ENCODE measurements at regions not wholly inside any gene's neighbourhood (a gene's known extent, or its start where the extent isn't known, plus 50 kb on each side); places are given as distances from the start of the nearest gene placed in this dataset.

DNA sequence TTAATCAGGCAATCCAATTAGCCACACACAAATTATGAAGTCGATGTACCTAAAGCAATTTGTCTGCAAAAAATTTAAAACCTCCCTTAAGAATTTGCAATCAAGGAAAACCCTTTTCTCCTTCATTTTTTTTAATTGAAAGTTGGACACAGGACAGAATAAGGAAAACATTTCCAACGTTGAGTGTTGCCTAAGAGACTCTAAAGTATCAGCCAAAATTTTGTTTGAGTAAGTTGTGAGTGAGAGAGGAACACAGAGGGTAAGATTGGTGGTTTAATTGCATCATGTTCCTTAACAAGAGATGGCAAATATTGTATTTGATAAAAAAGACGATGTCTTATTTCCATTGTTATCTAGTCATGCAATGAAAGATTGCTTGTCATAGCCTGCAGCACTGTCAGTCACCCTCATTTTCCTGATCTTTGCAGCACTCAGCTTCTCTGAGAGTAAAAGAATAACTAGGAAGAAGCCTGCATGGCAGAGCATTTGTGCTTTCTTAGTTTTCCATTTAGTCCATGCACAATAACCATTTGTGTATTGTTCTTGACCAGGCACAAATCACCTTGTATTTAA is 115.5 kb downstream of the ICOS start:
- TF ChIP-seq CTCF (IDR thresholded peaks at IDR 0.05): no peak
- H3K4me1 ChIP-seq: no peaks in the 10 kb centered on the region
- no peak overlapping the region for H3K27ac ChIP-seq
- H3K36me3 ChIP-seq: no peaks in the 10 kb centered on the region
- no peak overlapping the region for H3K4me3 ChIP-seq
- H3K27me3 ChIP-seq: peaks cover 0 to 7% (median 0%) of the 10 kb centered on the region in 7 donors
- 53% methylated on average over 3 of the region's 3 CpGs for WGBS, 2 donors
- intact Hi-C loops (cut with DNase I): no loop called here
- no peak for ATAC-seq
- DNase-seq: no peak
- H3K9me3 ChIP-seq: no peaks in the 10 kb centered on the region

DNA sequence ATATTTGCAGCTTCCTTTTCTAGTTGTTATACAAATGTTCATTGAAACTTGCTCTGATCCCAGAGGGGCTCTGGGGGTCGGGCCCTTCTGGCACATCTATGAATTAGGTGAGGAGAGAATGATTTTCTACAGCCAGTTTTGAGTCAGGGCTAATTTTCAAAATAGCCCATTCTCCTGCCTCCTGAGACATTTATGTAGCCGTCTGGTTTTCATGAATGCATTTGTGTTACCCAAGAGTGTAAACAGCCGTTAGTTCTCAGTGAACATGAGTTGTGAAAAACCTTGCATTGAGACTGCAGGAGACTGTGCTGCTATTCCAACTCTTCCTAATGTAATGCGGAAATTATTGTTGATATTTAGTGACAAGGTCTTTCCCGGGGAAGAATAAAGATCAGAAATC is 122.5 kb downstream of the ICOS start:
- no peaks in the 10 kb centered on the region for H3K36me3 ChIP-seq
- TF ChIP-seq CTCF (IDR thresholded peaks at IDR 0.05): no peak
- no peak overlapping the region for H3K27ac ChIP-seq
- no peaks in the 10 kb centered on the region for H3K4me1 ChIP-seq
- H3K4me3 ChIP-seq: no peak overlapping the region
- 70 to 76% methylated on average over 5 of the region's 5 CpGs for WGBS, 2 donors
- intact Hi-C loops (cut with DNase I): no loop called here
- H3K9me3 ChIP-seq: no peaks in the 10 kb centered on the region
- ATAC-seq (no peak), DNase-seq (no peak)
- peaks cover 0 to 7% (median 0%) of the 10 kb centered on the region in 7 donors for H3K27me3 ChIP-seq

DNA sequence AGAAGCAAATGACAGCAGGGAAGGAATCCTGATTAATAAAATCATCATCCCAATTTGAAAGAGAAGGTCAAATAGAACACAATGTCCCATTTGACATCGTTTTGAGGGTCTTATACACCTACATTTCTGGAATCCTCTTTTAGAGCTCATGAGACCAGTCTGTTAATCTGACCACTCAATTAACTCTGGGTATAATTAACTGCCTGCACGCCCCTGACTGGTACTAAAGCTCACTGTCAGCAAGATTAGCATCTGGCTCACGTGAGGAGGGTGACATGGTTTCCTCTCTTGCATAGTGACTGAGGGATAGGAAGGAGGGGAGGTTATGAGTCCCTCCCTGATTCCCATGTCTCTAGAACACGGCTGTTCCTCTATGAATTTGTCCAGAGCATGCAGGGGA is 124.3 kb downstream of the ICOS start:
- 44 to 49% methylated on average over 4 of the region's 4 CpGs for WGBS, 2 donors
- no peaks in the 10 kb centered on the region for H3K36me3 ChIP-seq

GRCh38 chr2:204061241-204061640 is 124.7 kb downstream of the ICOS start:
- intact Hi-C loops (cut with DNase I): no loop called here
- H3K9me3 ChIP-seq: no peaks in the 10 kb centered on the region
- H3K27me3 ChIP-seq: peaks cover 0 to 14% (median 0%) of the 10 kb centered on the region in 7 donors
- H3K4me3 ChIP-seq: no peak overlapping the region
- WGBS, 2 donors: 84 to 87% methylated on average over 4 of the region's 4 CpGs
- H3K4me1 ChIP-seq: no peaks in the 10 kb centered on the region
- TF ChIP-seq CTCF (IDR thresholded peaks at IDR 0.05): no peak
- no peaks in the 10 kb centered on the region for H3K36me3 ChIP-seq
- ATAC-seq (no peak), DNase-seq (no peak)
- no peak overlapping the region for H3K27ac ChIP-seq

More for the DNA sequence above, 124.3 kb downstream of the ICOS start:
- no peak for TF ChIP-seq CTCF (IDR thresholded peaks at IDR 0.05)
- no peak overlapping the region for H3K27ac ChIP-seq
- no peaks in the 10 kb centered on the region for H3K4me1 ChIP-seq
- H3K9me3 ChIP-seq: no peaks in the 10 kb centered on the region
- H3K4me3 ChIP-seq: no peak overlapping the region
- ATAC-seq: no peak
- DNase-seq: no peak
- intact Hi-C loops (cut with DNase I): no loop called here
- peaks cover 0 to 13% (median 0%) of the 10 kb centered on the region in 7 donors for H3K27me3 ChIP-seq

Measured in heart right ventricle (tissue), 16 donors.